HG02763 (cell line): ENCODE measurements at regions not wholly inside any gene's neighbourhood (a gene's known extent, or its start where the extent isn't known, plus 50 kb on each side); places are given as distances from the start of the nearest gene placed in this dataset.

Experiments
- ATAC-seq: cut with Tn5 transposase; IDR thresholded peaks from one replicate; pipeline ENCODE4 v1.9.1; 2021; ENCODE audit warnings: mild to moderate bottlenecking, moderate library complexity; ENCODE audit not compliant: unreplicated experiment

DNA sequence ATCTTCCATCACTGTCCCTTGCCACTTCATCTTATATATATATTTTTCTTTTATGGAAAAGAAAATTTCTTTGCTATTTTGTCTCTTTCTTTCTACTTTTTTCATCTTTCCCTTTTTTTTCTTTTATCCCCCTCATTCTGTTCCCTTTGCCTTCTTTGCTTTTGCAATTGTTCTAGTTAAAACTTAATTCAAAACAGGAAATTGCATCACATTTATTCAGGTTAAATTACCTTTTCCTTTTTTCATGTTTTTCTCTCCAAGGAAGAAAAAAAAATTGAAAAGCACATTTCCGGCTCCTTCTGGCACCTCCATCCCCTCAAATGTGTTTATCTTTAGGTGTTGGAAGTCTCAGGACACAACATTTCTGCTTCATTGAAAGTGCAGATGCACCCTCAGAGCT is 176.9 kb downstream of the FGF1 start:
- ATAC-seq, result no peak

DNA sequence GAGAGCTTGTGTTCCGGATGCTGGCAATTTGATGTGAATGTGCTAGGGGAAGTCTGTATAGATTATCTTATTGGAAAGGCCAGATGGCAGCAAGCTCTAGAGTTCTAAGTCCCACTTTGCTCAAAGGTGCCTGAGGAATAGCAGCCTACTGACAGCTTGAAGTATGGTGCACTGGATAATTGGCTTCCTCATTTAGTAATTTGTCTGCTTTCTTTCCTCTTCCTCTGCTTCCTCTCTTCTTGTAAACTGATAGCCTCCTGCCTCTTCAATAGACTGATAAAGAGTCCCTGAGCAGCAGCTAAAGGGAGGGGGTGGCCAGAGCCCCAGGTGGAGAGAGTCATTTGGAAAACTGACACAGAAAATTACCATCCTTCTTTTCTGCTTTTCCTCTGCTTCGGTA is 177.3 kb downstream of the FGF1 start:
- ATAC-seq, result no peak

DNA sequence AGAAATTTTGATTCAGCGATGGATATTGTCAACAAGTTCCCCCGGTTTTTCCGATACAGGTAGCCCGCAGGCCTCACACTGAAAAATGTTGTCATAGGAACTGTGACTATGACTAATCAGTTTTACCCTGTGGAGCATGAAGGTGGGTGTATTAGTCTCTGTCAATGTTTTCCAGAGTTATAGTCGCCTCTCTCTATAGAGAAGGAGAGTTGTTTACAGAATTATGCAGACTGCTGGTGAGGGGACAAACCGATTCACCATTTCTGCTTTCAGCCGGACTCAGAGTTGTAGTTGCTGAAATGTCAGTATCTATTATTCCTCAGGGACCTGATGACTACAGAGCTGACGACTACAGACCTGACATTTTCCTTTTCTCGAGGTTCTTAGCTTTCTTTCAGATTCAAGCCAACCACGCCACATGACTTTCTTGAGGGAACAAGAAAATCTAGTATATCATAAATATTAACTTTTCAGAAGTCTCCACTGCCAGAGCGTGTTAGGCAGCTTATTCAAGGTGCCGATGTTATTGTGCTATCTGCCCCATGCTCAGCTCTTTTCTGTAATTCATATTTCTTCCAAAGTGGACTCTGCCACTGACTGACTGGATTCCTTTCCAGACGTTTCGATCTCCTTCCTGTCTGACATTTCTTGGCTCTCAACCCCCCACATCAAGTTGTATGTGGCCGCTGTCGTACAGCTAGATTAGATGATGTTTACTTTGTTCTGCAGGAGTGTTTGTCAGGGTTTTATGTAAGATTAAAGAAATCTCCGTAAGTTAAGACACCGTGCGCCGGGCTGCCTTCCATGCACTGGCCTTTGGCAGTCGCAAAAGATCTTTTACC is 178.1 kb downstream of the FGF1 start:
- ATAC-seq, result peak; percentile 54

- no peak for ATAC-seq
Observed at GRCh38 chr5:142506756-142507155, 179.1 kb downstream of the FGF1 start.

DNA sequence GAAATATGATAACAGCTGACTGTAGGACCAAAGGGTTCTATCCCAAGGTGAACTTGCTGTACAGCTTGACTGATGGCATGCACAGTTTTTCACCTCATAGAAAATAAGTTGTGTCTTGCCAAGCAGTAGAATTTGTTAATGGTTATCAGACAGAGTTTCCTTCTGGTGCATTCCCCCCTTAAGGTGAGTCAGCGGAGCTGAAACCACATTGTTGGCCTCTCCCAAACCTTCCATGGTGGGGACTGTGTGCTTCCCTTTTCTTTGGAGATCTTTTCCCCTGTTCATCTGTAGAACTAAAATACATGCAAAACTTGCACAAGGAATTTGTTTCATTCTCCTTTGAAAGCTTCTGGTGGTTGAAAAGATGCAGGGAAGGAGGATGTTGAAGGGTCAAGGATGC is 179.8 kb downstream of the FGF1 start:
- ATAC-seq, result no peak

DNA sequence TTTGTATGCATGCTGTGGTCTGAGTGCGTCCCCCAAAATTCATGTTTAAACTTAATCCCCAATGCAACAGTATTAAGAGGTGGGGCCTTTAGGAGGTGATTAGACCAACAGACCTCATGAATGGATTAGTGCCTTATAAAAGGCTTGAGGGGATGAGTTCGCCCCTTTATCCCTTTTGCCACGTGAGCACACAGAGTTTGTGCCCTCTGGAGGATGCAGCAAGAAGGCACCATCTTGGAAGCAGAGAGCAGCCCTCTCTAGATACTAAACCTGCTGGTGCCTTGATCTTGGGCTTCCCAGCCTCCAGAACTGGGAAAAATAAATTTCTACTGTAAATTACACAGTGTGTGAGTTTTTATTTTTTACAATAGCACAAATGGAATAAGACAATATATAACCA is 177.1 kb upstream of the SPRY4 start:
- ATAC-seq, result no peak

GRCh38 chr5:142500227-142500905 is 175.5 kb upstream of the SPRY4 start:
- ATAC-seq, result no peak

DNA sequence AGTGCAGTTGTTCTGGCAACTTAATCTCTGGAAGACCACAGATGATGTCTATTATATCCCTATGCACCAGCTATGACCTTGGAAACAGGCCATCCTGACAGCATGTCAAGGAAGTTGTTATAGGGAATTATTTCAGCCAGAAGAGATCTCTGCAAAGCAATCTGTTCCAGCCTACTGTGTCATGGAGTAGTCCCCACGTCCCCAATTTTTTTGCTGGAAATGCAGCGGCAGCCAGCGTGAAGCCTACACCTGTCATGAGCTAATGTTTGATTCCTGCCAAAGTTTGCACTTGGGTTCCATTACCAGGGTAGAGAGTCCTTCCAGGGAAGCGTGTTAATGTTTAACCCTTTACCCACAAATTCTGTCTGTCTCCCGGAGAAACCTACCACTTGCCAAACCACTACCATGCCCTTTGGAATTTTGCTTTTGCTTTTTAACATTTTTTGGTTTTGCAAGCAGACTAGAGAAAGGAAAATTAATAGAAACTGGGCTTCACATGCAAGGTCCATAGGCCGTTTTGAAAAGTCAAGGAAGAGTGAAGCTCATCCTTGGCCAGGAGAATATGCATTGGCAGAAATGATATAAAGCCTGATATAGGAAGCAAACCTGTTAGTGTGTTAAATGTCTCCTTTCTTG is 174.9 kb upstream of the SPRY4 start:
- no peak for ATAC-seq

DNA sequence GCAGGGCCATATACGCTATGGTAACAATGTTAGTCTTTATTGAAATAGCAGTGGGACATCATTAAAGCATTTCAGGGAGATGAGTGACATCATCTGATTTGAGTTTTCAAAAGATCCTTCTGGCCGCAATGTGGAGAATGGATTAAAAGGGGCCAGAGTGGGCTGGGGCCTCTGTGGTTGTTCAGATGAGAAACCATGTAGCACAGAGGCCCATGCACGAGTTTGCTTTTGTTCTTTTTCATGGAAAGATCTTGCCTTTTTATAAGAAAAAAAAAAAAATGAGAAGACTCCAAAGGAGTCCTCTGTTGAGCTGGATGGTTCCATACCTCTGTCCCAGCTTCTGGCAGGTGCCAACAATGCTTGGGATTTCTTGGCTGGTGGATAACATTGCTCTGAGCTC is 173.5 kb upstream of the SPRY4 start:
- no peak for ATAC-seq

DNA sequence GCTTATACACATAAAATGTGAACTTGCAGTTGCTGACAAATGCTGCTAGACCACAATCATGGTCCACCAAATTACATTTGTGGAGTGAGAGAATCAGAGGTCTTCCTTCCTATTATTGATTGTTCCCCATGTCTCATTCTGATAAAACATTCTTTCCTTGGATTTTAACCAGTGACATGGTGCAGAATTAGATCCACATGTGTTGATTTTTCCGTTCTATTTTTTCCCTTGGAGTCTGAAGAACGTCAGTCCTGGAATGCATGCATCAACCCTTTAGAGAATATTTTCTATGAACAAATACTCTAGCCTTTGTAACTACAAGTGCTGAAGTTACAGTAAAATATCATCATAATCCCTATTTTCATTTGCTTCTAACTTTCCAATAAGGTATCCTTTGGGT is 170.7 kb upstream of the SPRY4 start:
- no peak for ATAC-seq

- ATAC-seq, result no peak
Observed at GRCh38 chr5:142493875-142494518, 169.2 kb upstream of the SPRY4 start.

DNA sequence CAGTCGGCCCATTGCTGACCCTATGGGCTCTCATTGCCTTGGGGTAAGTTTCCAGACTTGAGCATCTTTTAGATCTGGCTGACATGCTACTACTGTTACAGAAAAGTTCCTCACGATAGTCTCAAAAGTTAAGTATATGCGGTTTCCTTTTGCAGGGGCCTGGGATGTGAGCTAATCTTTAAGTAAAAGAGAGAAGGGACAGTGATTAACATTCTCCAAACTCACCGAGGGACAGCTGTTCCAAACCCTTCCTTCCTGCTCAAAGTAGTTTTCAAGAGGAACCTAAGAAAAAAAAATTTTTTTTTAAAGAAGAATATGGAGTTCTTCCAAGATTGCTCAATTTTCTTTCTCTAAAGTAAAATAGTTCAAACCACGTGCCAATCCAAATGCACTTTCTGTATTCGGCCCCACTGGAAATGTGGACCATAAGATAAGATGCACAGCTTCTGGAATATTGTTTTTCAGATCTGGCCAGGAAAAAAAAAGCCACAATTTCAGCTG is 168.0 kb upstream of the SPRY4 start:
- ATAC-seq, result no peak

GRCh38 chr5:142491679-142492078 is 166.9 kb upstream of the SPRY4 start:
- ATAC-seq, result no peak

GRCh38 chr5:142491270-142491669 is 166.4 kb upstream of the SPRY4 start:
- ATAC-seq, result no peak

GRCh38 chr5:142486581-142486980 is 161.8 kb upstream of the SPRY4 start:
- no peak for ATAC-seq

DNA sequence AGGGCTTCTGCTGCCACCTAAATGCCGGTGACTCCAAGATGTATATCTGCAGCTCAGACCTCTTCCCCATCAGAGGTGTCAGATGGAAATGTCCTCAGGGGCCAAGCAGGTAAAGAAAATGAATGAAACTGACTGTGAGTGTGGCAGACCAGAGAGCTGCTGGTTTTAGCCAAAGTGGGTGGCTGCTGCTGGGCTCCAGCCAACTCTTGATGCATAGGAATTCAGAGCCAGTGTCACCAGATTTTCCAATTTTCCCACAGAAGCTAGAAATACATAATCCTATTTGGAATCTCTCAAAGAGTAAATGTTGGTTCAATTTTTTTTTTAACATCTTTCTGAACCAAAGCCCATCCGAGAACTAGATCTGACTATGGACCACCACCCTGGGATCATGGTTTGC is 161.2 kb upstream of the SPRY4 start:
- no peak for ATAC-seq

GRCh38 chr5:142484821-142485387 is 160.1 kb upstream of the SPRY4 start:
- no peak for ATAC-seq

DNA sequence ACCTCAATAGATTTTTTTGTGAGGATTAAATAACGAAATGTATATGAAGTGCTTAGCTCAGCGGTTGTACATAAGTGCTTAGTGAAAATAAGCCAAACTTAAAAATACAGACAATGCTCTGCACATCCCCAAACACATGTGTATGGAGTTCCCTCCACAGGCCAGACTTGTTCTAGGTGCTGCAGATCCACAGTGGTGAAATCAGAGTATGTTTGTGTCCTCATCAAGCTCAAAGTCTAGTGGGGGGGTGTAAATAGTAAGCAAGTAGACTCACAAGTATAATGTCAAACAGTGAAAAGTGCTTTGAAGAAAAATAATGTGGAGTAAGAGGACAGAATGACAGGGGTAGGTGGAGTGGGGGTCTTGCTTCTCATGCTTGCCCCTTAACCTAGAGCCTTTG is 157.4 kb upstream of the SPRY4 start:
- no peak for ATAC-seq

GRCh38 chr5:142481410-142481809 is 156.6 kb upstream of the SPRY4 start:
- no peak for ATAC-seq

DNA sequence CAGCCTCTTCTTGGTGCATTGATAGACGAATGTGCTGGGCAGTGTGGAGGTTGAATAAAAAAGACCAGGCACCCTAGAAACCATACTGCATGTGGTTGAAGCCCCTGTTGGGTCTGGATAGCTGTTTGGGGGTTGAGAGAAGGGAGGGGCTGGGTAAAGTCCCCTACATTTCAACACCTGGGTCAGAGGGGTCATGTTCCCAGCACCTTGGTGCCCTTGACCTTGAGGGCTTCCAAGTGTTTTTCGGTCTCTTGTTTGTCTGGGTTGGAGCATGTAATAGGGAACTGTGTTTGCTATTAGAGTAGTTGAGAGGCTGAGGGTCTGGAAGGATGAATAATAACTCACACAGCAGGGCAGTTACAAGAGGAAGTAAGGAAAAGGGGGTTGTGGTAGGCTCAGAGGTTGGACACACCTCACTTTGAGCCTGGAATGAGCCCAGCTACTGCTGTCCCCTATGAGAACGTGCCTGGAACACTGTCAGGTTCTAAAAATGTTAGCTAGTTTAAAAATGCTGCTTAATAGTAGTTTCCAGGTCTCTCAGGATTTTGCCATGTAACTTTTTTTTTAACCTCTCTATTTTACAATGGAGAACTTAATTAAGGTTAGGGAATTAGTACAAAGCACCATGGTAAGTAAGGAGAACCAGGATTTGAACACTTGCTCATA is 155.2 kb upstream of the SPRY4 start:
- no peak for ATAC-seq
